PC-9 (cell line): ENCODE measurements at regions not wholly inside any gene's neighbourhood (a gene's known extent, or its start where the extent isn't known, plus 50 kb on each side); places are given as distances from the start of the nearest gene placed in this dataset.

Experiments used
- BruUV-seq: library from RNA; stranded (reverse); fragments of 400-500 nt; replicated peaks from 2 replicates; lab custom pipeline; 2021; lab: Mats Ljungman, UMichigan
- CTCF ChIA-PET: fragments of 300-600 bp; sonication (Branson Sonifier 250); formaldehyde crosslinking; loops from one replicate; lab custom pipeline; 2022; ENCODE audit warnings: antibody characterized with exemption; lab: Charles Lee
- POLR2A ChIA-PET: fragments of 300-600 bp; sonication (Branson Sonifier 250); formaldehyde crosslinking; loops from one replicate; lab custom pipeline; 2022; ENCODE audit warnings: antibody characterized with exemption; ENCODE audit not compliant: unreplicated experiment; lab: Charles Lee
- DNase-seq, 2 experiments: peaks; one replicate each; pipeline versions ENCODE4 v3.0.0 to v3.0.0-alpha.2; 2015 to 2022; ENCODE audit warnings: mixed read lengths in 1 of 2
- H2AFZ ChIP-seq: fragments of 200-600 bp; sonication (generic); 2 replicates; pipeline ENCODE4 v1.8.1; 2017; ENCODE audit warnings: antibody characterized with exemption
- H3F3A ChIP-seq: fragments of 200-600 bp; sonication (generic); 2 replicates; pipeline ENCODE4 v1.8.1; 2017; ENCODE audit warnings: antibody characterized with exemption, mild to moderate bottlenecking, low read depth; ENCODE audit not compliant: insufficient read depth
- H3K27ac ChIP-seq: fragments of 200-600 bp; sonication (generic); 2 replicates; pipeline ENCODE4 v1.6.1; 2016; ENCODE audit warnings: mixed run types
- H3K27me3 ChIP-seq: fragments of 200-600 bp; sonication (generic); 2 replicates; pipeline ENCODE4 v1.6.1; 2016; ENCODE audit warnings: low read depth, mixed run types; ENCODE audit not compliant: insufficient read depth
- H3K36me3 ChIP-seq: fragments of 200-600 bp; sonication (generic); 2 replicates; pipeline ENCODE4 v1.6.1; 2016; ENCODE audit warnings: low read depth, mixed run types
- H3K4me1 ChIP-seq: fragments of 200-600 bp; sonication (generic); replicated peaks from 2 replicates; pipeline ENCODE4 v1.6.1; 2016; ENCODE audit warnings: mixed run types; ENCODE audit not compliant: insufficient read depth
- H3K4me2 ChIP-seq: fragments of 200-600 bp; sonication (generic); 2 replicates; pipeline ENCODE4 v1.6.1; 2017; ENCODE audit warnings: mixed run types
- H3K4me3 ChIP-seq: fragments of 200-600 bp; sonication (generic); 2 replicates; pipeline ENCODE4 v1.6.1; 2016; ENCODE audit warnings: mixed run types
- H3K79me2 ChIP-seq: fragments of 200-600 bp; sonication (generic); 2 replicates; pipeline ENCODE4 v1.6.1; 2017; ENCODE audit warnings: low read depth, mixed run types
- H3K9me2 ChIP-seq: fragments of 200-600 bp; sonication (generic); 2 replicates; pipeline ENCODE4 v1.8.1; 2017; ENCODE audit warnings: mild to moderate bottlenecking; ENCODE audit not compliant: insufficient read depth
- H3K9me3 ChIP-seq: fragments of 200-600 bp; sonication (generic); 2 replicates; pipeline ENCODE4 v1.8.1; 2016; ENCODE audit warnings: low read depth; ENCODE audit not compliant: insufficient read depth
- H4K20me1 ChIP-seq: fragments of 200-600 bp; sonication (generic); 2 replicates; pipeline ENCODE4 v1.8.1; 2017; ENCODE audit not compliant: insufficient read depth
- CTCF ChIP-seq: fragments of 200-600 bp; sonication (generic); conservative IDR thresholded peaks from 2 replicates; pipeline ENCODE4 v1.6.1; 2017; ENCODE audit warnings: mixed run types, antibody characterized with exemption, mild to moderate bottlenecking, moderate library complexity
- EZH2 ChIP-seq: fragments of 200-600 bp; sonication (generic); IDR thresholded peaks from 2 replicates; pipeline ENCODE4 v1.8.0; 2017; ENCODE audit warnings: antibody characterized with exemption, low read depth
- intact Hi-C: fragments of 100-400 bp; cut with micrococcal nuclease; formaldehyde crosslinking; loops from one replicate; pipeline ENCODE4 v1.10.0; 2022; ENCODE audit not compliant: unreplicated experiment

DNA sequence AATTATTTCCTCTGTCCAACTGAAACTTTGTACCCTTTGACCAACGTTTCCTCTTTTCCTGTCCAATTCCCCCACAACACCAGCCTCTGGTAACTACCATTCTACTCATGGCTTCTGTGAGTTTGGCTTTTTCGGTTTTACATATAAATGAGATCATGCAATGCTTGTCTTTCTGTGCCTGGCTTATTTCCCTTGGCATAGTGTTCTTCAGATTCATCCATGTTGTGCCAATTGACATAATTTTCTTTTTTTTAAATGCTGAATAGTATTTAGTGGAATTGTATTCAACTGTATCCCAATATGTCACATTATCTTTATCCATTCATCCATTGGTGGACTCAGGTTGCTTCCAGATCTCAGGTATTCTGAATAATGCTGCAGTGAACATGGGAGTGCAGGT is 222.5 kb upstream of the GALNTL6 start:
- Histone ChIP-seq H3K27ac (no peak overlapping the region), H2AFZ (no peak overlapping the region), H3K36me3 (no peaks in the 10 kb centered on the region), H3K4me3 (no peak overlapping the region), H3K9me3 (no peaks in the 10 kb centered on the region), H3K4me1 (no peaks in the 10 kb centered on the region), H3K4me2 (no peak overlapping the region), H3F3A (no peaks in the 10 kb centered on the region), H3K9me2 (no peaks in the 10 kb centered on the region), H3K79me2 (no peaks in the 10 kb centered on the region), H3K27me3 (no peaks in the 10 kb centered on the region), H4K20me1 (no peaks in the 10 kb centered on the region)
- ChIA-PET POLR2A (no interaction called here), CTCF (no interaction called here)
- TF ChIP-seq EZH2 (no peak), CTCF (no peak)
- no peak for DNase-seq
- intact Hi-C loops = no loop called here
- no TSS peak for BruUV-seq

GRCh38 chr4:171588764-171589163 is 224.4 kb upstream of the GALNTL6 start:
- Histone ChIP-seq H3F3A (no peaks in the 10 kb centered on the region), H2AFZ (no peak overlapping the region), H3K36me3 (no peaks in the 10 kb centered on the region), H3K9me2 (no peaks in the 10 kb centered on the region), H3K27ac (no peak overlapping the region), H3K4me1 (no peaks in the 10 kb centered on the region), H3K27me3 (no peaks in the 10 kb centered on the region), H3K4me2 (no peak overlapping the region), H3K79me2 (no peaks in the 10 kb centered on the region), H3K4me3 (no peak overlapping the region), H4K20me1 (no peaks in the 10 kb centered on the region), H3K9me3 (no peaks in the 10 kb centered on the region)
- intact Hi-C loops = no loop called here
- ChIA-PET CTCF (no interaction called here), POLR2A (no interaction called here)
- no TSS peak for BruUV-seq
- no peak for DNase-seq
- TF ChIP-seq EZH2 (no peak), CTCF (no peak)

DNA sequence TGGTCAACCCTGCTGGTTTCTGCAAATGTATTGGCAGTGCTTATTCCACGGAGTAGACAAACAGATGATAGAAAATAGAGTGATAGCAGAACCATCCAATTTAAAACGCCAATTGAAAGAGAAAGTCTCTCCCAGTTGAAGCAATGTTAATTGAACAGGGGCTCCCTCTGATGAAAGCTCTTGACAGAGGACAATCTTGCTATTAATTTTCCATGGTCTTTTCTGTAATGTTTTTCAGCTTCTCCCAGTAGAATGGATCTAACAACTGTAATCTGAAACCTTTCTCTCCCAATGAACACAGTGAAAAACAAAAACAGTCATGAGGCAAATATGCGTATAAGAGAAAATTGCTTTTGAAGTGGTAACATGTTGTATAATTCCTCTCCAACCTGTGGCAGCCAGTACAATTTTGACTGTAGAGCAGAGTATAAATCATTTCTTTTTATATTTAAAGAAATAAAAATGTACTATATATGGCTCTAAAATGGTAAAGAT is 225.1 kb upstream of the GALNTL6 start:
- no peak overlapping the region for H3K27ac ChIP-seq
- no peaks in the 10 kb centered on the region for H3K9me2 ChIP-seq
- H3K79me2 ChIP-seq = no peaks in the 10 kb centered on the region
- intact Hi-C loops = no loop called here
- no peaks in the 10 kb centered on the region for H3K27me3 ChIP-seq
- H3F3A ChIP-seq = no peaks in the 10 kb centered on the region
- no peaks in the 10 kb centered on the region for H4K20me1 ChIP-seq
- ChIA-PET CTCF (no interaction called here), POLR2A (no interaction called here)
- no peak overlapping the region for H3K4me2 ChIP-seq
- no peaks in the 10 kb centered on the region for H3K9me3 ChIP-seq
- no peaks in the 10 kb centered on the region for H3K4me1 ChIP-seq
- no TSS peak for BruUV-seq
- DNase-seq = no peak
- no peak overlapping the region for H2AFZ ChIP-seq
- TF ChIP-seq EZH2 (no peak), CTCF (no peak)
- H3K36me3 ChIP-seq = no peaks in the 10 kb centered on the region
- H3K4me3 ChIP-seq = no peak overlapping the region
